ENCODE measurements at regions not wholly inside any gene's neighbourhood (a gene's known extent, or its start where the extent isn't known, plus 50 kb on each side); places are given as distances from the start of the nearest gene placed in this dataset.
"Not testable (repeated sequence)": the region's sequence is repeated elsewhere in the genome, so short reads cannot be mapped to it uniquely, and the experiment has no call there.

- H3K4me1 Mint-ChIP-seq (ENCODE audit: low read depth) = no peaks in the 10 kb centered on the region
- H3K4me3 Mint-ChIP-seq (ENCODE audit: low read depth) = no peak overlapping the region
- TF ChIP-seq CTCF (IDR thresholded peaks at IDR 0.05; ENCODE audit: unreplicated experiment) = no peak
- H3K9me3 Mint-ChIP-seq (ENCODE audit: low read depth) = no peaks in the 10 kb centered on the region
- H3K36me3 Mint-ChIP-seq (ENCODE audit: insufficient read depth) = no peaks in the 10 kb centered on the region
- no peak overlapping the region for H3K27ac Mint-ChIP-seq
- H3K27me3 Mint-ChIP-seq = no peaks in the 10 kb centered on the region
- DNase-seq (ENCODE audit: low spot score, unreplicated experiment) = no peak
Observed at GRCh38 chr6:94859924-94860323, 717.4 kb upstream of the MANEA start.

GRCh38 chr6:94856999-94857398 lies 720.3 kb upstream of the MANEA start:
- H3K27ac Mint-ChIP-seq; H3K4me1 Mint-ChIP-seq (ENCODE audit: low read depth); DNase-seq (ENCODE audit: low spot score, unreplicated experiment); H3K4me3 Mint-ChIP-seq (ENCODE audit: low read depth); H3K36me3 Mint-ChIP-seq (ENCODE audit: insufficient read depth); H3K27me3 Mint-ChIP-seq: not testable (repeated sequence)
- peaks cover 15% of the 10 kb centered on the region for H3K9me3 Mint-ChIP-seq (ENCODE audit: low read depth)

GRCh38 chr6:94851329-94851728 lies 726.0 kb upstream of the MANEA start:
- DNase-seq (ENCODE audit: low spot score, unreplicated experiment); H3K36me3 Mint-ChIP-seq (ENCODE audit: insufficient read depth); H3K4me3 Mint-ChIP-seq (ENCODE audit: low read depth); H3K4me1 Mint-ChIP-seq (ENCODE audit: low read depth); H3K27ac Mint-ChIP-seq; H3K27me3 Mint-ChIP-seq: not testable (repeated sequence)
- H3K9me3 Mint-ChIP-seq (ENCODE audit: low read depth) = peaks cover 15% of the 10 kb centered on the region

GRCh38 chr6:94845742-94846141 lies 731.6 kb upstream of the MANEA start:
- H3K36me3 Mint-ChIP-seq (ENCODE audit: insufficient read depth) = no peaks in the 10 kb centered on the region
- no peak for TF ChIP-seq CTCF (IDR thresholded peaks at IDR 0.05; ENCODE audit: unreplicated experiment)
- no peak overlapping the region for H3K27ac Mint-ChIP-seq
- no peaks in the 10 kb centered on the region for H3K4me1 Mint-ChIP-seq (ENCODE audit: low read depth)
- no peak overlapping the region for H3K4me3 Mint-ChIP-seq (ENCODE audit: low read depth)
- H3K27me3 Mint-ChIP-seq = no peaks in the 10 kb centered on the region
- no peaks in the 10 kb centered on the region for H3K9me3 Mint-ChIP-seq (ENCODE audit: low read depth)
- no peak for DNase-seq (ENCODE audit: low spot score, unreplicated experiment)

DNA sequence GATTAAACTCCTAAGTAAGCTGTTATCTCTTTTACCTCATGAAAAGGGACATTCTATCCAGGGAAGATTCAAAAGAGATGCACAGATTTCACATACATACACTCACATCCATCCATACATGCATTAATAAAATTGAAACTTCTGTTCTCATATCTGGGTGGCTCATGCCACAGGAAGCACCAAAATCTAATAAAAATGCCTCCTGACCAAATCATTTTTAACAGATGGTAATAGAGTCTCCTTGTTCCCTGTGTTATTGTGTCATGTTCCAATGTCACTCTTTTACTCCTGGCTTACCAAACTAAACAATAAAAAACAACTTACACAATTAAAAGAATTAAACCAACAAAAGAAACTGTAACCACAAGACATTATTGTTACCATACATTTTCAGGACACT lies 742.1 kb upstream of the MANEA start:
- H3K4me3 Mint-ChIP-seq (ENCODE audit: low read depth) = no peak overlapping the region
- H3K9me3 Mint-ChIP-seq (ENCODE audit: low read depth) = no peaks in the 10 kb centered on the region
- no peak for TF ChIP-seq CTCF (IDR thresholded peaks at IDR 0.05; ENCODE audit: unreplicated experiment)
- H3K27ac Mint-ChIP-seq = no peak overlapping the region
- no peaks in the 10 kb centered on the region for H3K27me3 Mint-ChIP-seq
- no peaks in the 10 kb centered on the region for H3K4me1 Mint-ChIP-seq (ENCODE audit: low read depth)
- H3K36me3 Mint-ChIP-seq (ENCODE audit: insufficient read depth) = no peaks in the 10 kb centered on the region
- no peak for DNase-seq (ENCODE audit: low spot score, unreplicated experiment)

DNA sequence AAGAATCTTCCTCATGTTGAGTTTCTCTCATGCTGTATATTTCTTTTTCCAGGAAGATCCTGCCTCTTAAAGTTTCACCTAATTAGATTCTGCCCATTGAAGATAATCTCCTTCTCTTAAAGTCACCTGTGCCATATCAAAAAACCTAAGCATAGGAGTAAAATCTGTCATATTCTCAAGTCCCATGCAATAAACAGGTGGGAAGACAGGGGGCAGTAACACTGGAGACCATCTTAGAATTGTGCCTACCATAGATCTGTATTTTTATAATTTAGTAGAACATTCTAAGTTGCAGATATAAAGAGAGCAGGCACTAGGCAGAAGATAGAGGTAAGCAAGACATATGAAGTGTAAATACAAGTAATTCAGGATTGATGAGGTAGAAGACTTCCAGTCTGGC lies 763.5 kb upstream of the MANEA start:
- Mint-ChIP-seq H3K4me1 (ENCODE audit: low read depth) (no peaks in the 10 kb centered on the region), H3K36me3 (ENCODE audit: insufficient read depth) (no peaks in the 10 kb centered on the region), H3K27ac (no peak overlapping the region), H3K27me3 (no peaks in the 10 kb centered on the region), H3K4me3 (ENCODE audit: low read depth) (no peak overlapping the region), H3K9me3 (ENCODE audit: low read depth) (no peaks in the 10 kb centered on the region)
- TF ChIP-seq CTCF (IDR thresholded peaks at IDR 0.05; ENCODE audit: unreplicated experiment) = no peak
- no peak for DNase-seq (ENCODE audit: low spot score, unreplicated experiment)

Measured in progenitor cell of endocrine pancreas (in vitro differentiated cells).